ENCODE measurements at regions not wholly inside any gene's neighbourhood (a gene's known extent, or its start where the extent isn't known, plus 50 kb on each side); places are given as distances from the start of the nearest gene placed in this dataset.

- peak overlapping the region in 2 of 5 donors; percentile 0 to 17 for H3K27ac ChIP-seq
- intact Hi-C loops (cut with DNase I; ENCODE audit: low total_unique reads) = no loop called here
- 60 to 73% (median 69%) methylated on average over 9 of the region's 9 CpGs for WGBS, 5 donors
- no peaks in the 10 kb centered on the region for H3K27me3 ChIP-seq
- DNase-seq = peak in 1 of 2 donors; percentile 43
- peaks cover 0 to 20% (median 11%) of the 10 kb centered on the region in 4 donors for H3K9me3 ChIP-seq
- TF ChIP-seq POLR2AphosphoS5 (IDR thresholded peaks at IDR 0.05) (no peak), CTCF (IDR thresholded peaks at IDR 0.05) (no peak), POLR2A (IDR thresholded peaks at IDR 0.05) (no peak), EP300 (IDR thresholded peaks at IDR 0.05) (peak; percentile 44)
- H3K4me3 ChIP-seq = no peak overlapping the region
- H3K4me1 ChIP-seq = no peaks in the 10 kb centered on the region
- no peaks in the 10 kb centered on the region for H3K36me3 ChIP-seq
These were observed 233.7 kb downstream of the THBS2 start for GRCh38 chr6:169019727-169020491.

DNA sequence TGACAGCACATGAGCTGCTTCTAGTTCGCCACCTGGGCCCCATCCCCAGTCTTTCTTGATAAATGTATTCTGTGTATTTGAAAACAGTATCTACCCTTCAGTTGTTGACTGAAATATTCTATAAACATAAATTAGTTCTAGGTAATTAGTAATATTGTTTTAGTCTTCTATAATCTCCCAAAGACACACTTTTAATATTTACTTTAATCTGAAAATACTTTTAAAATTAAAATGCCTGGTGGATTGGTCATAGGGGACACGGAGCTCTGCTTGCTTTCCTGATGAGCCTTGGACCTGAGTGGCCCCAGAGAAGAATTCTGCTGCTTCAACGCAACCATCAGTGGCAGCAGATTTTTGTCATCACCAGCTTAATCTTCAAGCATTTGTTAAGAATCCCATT, 234.5 kb downstream of the THBS2 start:
- H3K36me3 ChIP-seq = no peaks in the 10 kb centered on the region
- no peak for DNase-seq
- no peak overlapping the region for H3K4me3 ChIP-seq
- TF ChIP-seq POLR2A (IDR thresholded peaks at IDR 0.05) (no peak), EP300 (IDR thresholded peaks at IDR 0.05) (no peak), CTCF (IDR thresholded peaks at IDR 0.05) (no peak), POLR2AphosphoS5 (IDR thresholded peaks at IDR 0.05) (no peak)
- H3K4me1 ChIP-seq = no peaks in the 10 kb centered on the region
- H3K9me3 ChIP-seq = peaks cover 0 to 20% (median 9%) of the 10 kb centered on the region in 4 donors
- WGBS, 5 donors = 66 to 81% (median 73%) methylated on average over 3 of the region's 3 CpGs
- intact Hi-C loops (cut with DNase I; ENCODE audit: low total_unique reads) = no loop called here
- H3K27ac ChIP-seq = peak overlapping the region in 1 of 5 donors; percentile 17
- H3K27me3 ChIP-seq = no peaks in the 10 kb centered on the region

GRCh38 chr6:169016758-169017157, 236.9 kb downstream of the THBS2 start:
- H3K36me3 ChIP-seq = no peaks in the 10 kb centered on the region
- no peak for DNase-seq
- no peaks in the 10 kb centered on the region for H3K4me1 ChIP-seq
- H3K27ac ChIP-seq = no peak overlapping the region
- H3K9me3 ChIP-seq = peaks cover 0 to 20% (median 8%) of the 10 kb centered on the region in 4 donors
- TF ChIP-seq CTCF (IDR thresholded peaks at IDR 0.05) = no peak
- TF ChIP-seq EP300 (IDR thresholded peaks at IDR 0.05) = no peak
- no peak for TF ChIP-seq POLR2AphosphoS5 (IDR thresholded peaks at IDR 0.05)
- no peak for TF ChIP-seq POLR2A (IDR thresholded peaks at IDR 0.05)
- intact Hi-C loops (cut with DNase I; ENCODE audit: low total_unique reads) = no loop called here
- H3K27me3 ChIP-seq = no peaks in the 10 kb centered on the region
- no peak overlapping the region for H3K4me3 ChIP-seq

DNA sequence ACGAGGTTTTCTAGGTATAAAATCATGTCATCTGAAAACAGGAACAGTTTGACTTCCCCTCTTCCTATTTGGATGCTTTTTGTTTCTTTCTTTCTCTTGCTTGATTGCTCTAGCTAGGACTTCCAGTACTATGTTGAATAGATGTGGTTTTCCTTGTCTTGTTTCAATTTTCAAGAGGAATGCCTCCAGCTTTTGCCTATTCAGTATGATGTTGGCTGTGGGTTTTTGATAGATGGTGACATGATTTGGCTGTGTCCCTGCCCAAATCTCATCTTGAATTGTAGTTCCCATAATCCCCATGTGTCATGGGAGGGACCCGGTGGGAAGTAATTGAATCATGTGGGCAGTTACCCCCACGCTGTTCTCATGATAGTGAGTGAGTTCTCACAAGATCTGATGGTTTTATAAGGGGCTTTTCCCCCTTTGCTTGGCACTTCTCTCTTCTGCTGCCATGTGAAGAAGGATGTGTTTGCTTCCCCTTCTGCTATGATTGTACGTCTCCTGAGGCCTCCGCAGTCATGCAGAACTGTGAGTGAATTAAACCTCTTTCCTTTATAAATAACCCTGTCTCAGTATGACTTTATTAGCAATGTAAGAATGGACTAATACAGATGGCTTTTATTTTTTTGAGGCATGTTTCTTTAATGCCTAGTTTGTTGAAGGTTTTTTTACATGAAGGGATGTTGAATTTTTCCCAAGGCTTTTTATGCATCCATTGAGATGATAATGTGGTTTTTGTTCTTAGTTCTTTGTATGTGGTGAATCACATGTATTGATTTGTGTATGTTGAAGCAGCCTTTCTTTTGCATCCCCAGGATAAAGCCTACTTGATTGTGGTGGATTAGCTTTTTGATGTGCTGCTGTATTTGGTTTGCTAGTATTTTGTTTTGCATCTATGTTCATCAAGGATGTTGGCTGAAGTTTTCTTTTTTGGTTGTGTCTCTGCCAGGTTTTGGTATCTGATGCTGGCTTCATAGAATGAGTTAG, 239.1 kb downstream of the THBS2 start:
- no peak for DNase-seq
- Histone ChIP-seq H3K36me3 (no peaks in the 10 kb centered on the region), H3K4me1 (no peaks in the 10 kb centered on the region), H3K27me3 (no peaks in the 10 kb centered on the region), H3K9me3 (peaks cover 0 to 20% (median 8%) of the 10 kb centered on the region in 4 donors), H3K4me3 (no peak overlapping the region), H3K27ac (no peak overlapping the region)
- no peak for TF ChIP-seq POLR2A (IDR thresholded peaks at IDR 0.05)
- no peak for TF ChIP-seq EP300 (IDR thresholded peaks at IDR 0.05)
- no peak for TF ChIP-seq CTCF (IDR thresholded peaks at IDR 0.05)
- WGBS, 5 donors = 71 to 85% (median 83%) methylated on average over 5 of the region's 5 CpGs
- intact Hi-C loops (cut with DNase I; ENCODE audit: low total_unique reads) = no loop called here

Measured in stomach (tissue), 8 donors.